RWPE2 (cell line): ENCODE measurements at regions not wholly inside any gene's neighbourhood (a gene's known extent, or its start where the extent isn't known, plus 50 kb on each side); places are given as distances from the start of the nearest gene placed in this dataset.

Experiments used
- ATAC-seq: fragments of 200-7000 bp; cut with Tn5 transposase; 3 replicates; pipeline ENCODE4 v1.9.1; 2021; ENCODE audit warnings: low read depth
- DNase-seq: peaks from one replicate; pipeline ENCODE4 v3.0.0-alpha.2; 2020; ENCODE audit warnings: low spot score
- H3K27ac ChIP-seq: fragments of 450-650 bp; 2 replicates; pipeline ENCODE4 v1.5.1; 2017; ENCODE audit warnings: mild to moderate bottlenecking; ENCODE audit not compliant: poor library complexity, severe bottlenecking
- H3K27me3 ChIP-seq: fragments of 250-450 bp; sonication (Bioruptor Pico); 2 replicates; pipeline ENCODE4 v1.5.1; 2021; ENCODE audit warnings: mild to moderate bottlenecking, moderate library complexity; ENCODE audit not compliant: insufficient read depth, poor library complexity, severe bottlenecking
- H3K36me3 ChIP-seq: fragments of 250-450 bp; sonication (Bioruptor Pico); 2 replicates; pipeline ENCODE4 v1.5.1; 2020; ENCODE audit warnings: low read depth, mild to moderate bottlenecking, moderate library complexity
- H3K4me1 ChIP-seq: fragments of 250-450 bp; sonication (Bioruptor Pico); 2 replicates; pipeline ENCODE4 v1.5.1; 2021; ENCODE audit warnings: mild to moderate bottlenecking, moderate library complexity; ENCODE audit not compliant: insufficient read depth, poor library complexity, severe bottlenecking
- H3K4me3 ChIP-seq: fragments of 250-450 bp; sonication (Bioruptor Pico); 2 replicates; pipeline ENCODE4 v1.5.1; 2021; ENCODE audit warnings: mild to moderate bottlenecking, moderate library complexity; ENCODE audit not compliant: severe bottlenecking
- H3K9me3 ChIP-seq: fragments of 250-450 bp; sonication (Bioruptor Pico); 2 replicates; pipeline ENCODE4 v1.5.1; 2021; ENCODE audit warnings: mild to moderate bottlenecking, moderate library complexity; ENCODE audit not compliant: severe bottlenecking
- TF ChIP-seq, protein P1 (sequence below): fragments of 450-650 bp; IDR thresholded peaks from one replicate; pipeline ENCODE4 v1.5.1; 2017; ENCODE audit warnings: mild to moderate bottlenecking, moderate library complexity; ENCODE audit not compliant: poor library complexity, severe bottlenecking

DNA sequence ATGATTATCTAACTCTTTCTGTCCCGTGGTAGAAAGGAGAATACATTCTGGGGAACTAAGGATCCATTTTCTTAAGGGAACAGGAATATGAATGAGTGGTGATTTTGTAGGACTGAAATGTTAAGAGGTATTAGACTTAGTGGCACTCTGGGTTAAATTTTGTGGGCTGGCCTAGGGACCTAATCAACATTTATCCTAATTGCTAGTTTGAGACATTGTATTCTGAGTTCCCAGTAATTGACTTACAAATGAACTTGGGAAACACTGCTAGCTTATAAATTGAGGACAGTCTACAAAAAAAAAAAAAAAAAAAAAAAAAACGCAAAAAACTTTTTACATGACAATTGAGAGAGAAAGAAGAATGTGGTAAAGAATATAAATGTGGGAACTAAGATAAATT lies 136.6 kb upstream of the ZP4 start:
- H3K9me3 ChIP-seq, result no peaks in the 10 kb centered on the region
- no peaks in the 10 kb centered on the region for H3K27me3 ChIP-seq
- no peak overlapping the region for H3K4me3 ChIP-seq
- H3K36me3 ChIP-seq, result no peaks in the 10 kb centered on the region
- H3K27ac ChIP-seq, result no peak overlapping the region
- ATAC-seq (no peak), DNase-seq (no peak)
- TF ChIP-seq, protein P1, sequence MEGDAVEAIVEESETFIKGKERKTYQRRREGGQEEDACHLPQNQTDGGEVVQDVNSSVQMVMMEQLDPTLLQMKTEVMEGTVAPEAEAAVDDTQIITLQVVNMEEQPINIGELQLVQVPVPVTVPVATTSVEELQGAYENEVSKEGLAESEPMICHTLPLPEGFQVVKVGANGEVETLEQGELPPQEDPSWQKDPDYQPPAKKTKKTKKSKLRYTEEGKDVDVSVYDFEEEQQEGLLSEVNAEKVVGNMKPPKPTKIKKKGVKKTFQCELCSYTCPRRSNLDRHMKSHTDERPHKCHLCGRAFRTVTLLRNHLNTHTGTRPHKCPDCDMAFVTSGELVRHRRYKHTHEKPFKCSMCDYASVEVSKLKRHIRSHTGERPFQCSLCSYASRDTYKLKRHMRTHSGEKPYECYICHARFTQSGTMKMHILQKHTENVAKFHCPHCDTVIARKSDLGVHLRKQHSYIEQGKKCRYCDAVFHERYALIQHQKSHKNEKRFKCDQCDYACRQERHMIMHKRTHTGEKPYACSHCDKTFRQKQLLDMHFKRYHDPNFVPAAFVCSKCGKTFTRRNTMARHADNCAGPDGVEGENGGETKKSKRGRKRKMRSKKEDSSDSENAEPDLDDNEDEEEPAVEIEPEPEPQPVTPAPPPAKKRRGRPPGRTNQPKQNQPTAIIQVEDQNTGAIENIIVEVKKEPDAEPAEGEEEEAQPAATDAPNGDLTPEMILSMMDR, result no peak
- no peaks in the 10 kb centered on the region for H3K4me1 ChIP-seq

DNA sequence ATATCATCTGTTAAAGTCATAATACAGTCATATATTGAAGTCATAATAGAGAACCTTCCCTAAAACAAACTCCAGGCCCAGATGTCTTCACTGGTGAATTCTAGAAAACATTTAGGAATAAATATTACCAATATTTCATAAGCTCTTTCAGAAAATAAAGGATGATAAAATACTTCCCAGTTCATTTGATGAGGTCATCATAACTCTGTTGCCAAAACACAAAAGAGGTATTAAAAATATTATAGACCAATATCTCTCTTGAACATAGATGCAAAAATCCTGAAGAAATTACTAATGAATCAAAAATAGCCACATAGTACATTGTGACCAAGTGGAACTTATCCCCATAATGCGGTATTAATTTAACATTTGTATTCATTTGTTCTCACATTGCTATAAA lies 132.4 kb upstream of the ZP4 start:
- no peaks in the 10 kb centered on the region for H3K27me3 ChIP-seq
- no peak overlapping the region for H3K27ac ChIP-seq
- no peaks in the 10 kb centered on the region for H3K4me1 ChIP-seq
- ATAC-seq, result no peak
- H3K4me3 ChIP-seq, result no peak overlapping the region
- H3K9me3 ChIP-seq, result no peaks in the 10 kb centered on the region
- TF ChIP-seq, protein P1, result no peak
- DNase-seq, result no peak
- H3K36me3 ChIP-seq, result no peaks in the 10 kb centered on the region

DNA sequence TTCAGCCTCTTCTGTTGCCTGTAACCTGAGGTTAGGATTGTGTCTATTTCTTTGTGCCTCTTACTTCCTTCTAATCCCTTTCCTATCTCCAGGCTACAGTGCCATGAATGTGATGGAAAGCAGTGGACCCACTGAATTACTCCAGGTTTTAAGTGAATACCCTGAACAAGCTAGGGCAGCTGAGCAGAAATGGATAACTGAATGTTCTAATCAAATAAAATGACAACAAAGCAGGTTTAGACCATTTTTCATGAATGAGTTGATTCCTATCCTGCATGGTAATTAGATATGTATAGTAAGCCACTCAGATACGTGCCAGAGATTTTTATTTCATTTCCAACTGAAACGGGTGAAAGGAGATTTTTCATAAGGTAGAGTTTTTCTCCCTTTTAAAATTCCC lies 127.5 kb upstream of the ZP4 start:
- no peaks in the 10 kb centered on the region for H3K27me3 ChIP-seq
- no peaks in the 10 kb centered on the region for H3K9me3 ChIP-seq
- TF ChIP-seq, protein P1, result no peak
- ATAC-seq, result no peak
- H3K27ac ChIP-seq, result no peak overlapping the region
- H3K4me3 ChIP-seq, result no peak overlapping the region
- DNase-seq, result no peak
- no peaks in the 10 kb centered on the region for H3K4me1 ChIP-seq
- no peaks in the 10 kb centered on the region for H3K36me3 ChIP-seq

DNA sequence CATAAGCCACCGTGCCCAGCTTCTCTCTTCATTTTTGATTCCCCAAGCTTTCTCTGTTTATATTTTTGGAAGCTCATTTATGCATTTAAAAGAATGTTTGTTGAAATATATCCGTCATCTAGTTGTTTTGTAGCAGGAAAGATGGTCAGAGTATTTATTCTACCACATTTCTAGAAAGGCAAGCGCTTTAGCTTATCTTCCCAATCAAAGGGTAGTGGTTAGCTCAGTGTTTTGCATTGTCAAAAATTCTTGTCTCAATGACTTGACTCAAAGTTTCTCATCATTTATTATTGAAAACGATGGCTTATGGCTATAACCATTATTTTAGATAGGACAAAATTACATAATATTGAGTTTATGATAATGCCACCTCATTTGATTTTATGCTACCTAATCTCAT lies 116.1 kb upstream of the ZP4 start:
- Histone ChIP-seq H3K4me3 (no peak overlapping the region), H3K4me1 (no peaks in the 10 kb centered on the region), H3K36me3 (no peaks in the 10 kb centered on the region), H3K27me3 (no peaks in the 10 kb centered on the region), H3K27ac (no peak overlapping the region), H3K9me3 (no peaks in the 10 kb centered on the region)
- ATAC-seq (no peak), DNase-seq (no peak)
- TF ChIP-seq, protein P1, result no peak

DNA sequence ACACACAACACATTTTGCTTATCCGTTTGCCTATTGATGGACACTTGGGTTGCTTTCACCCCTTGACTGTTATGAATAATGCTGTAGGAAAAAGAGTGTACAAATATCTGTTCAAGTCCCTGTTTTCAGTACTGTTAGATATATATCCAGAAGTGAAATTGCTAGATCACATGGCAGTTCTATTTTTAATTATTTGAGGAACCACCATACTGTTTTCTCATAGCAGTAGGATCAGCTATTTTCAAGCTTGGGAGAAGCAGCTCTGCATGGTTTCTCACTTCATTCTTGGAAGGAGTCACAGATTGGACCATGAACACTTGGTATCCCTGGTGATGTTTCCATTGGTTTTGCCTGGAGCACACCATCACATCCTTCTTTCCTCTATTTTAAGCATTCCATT lies 114.4 kb upstream of the ZP4 start:
- no peak for DNase-seq
- Histone ChIP-seq H3K4me1 (no peaks in the 10 kb centered on the region), H3K4me3 (no peak overlapping the region), H3K36me3 (no peaks in the 10 kb centered on the region), H3K9me3 (no peaks in the 10 kb centered on the region), H3K27ac (no peak overlapping the region), H3K27me3 (no peaks in the 10 kb centered on the region)
- TF ChIP-seq, protein P1, result no peak
- ATAC-seq, result no peak
